ENCODE measurements at regions not wholly inside any gene's neighbourhood (a gene's known extent, or its start where the extent isn't known, plus 50 kb on each side); places are given as distances from the start of the nearest gene placed in this dataset.

- WGBS, 2 experiments (ENCODE audit: extremely low coverage in 1 of 2, insufficient coverage in 1 of 2, insufficient read length in 1 of 2, insufficient replicate concordance in 2 of 2, low coverage in 1 of 2, low lambda C conversion rate in 2 of 2, missing lambda C conversion rate in 1 of 2): 86% methylated on average over 1 of the region's 1 CpG; no CpG with 5 or more reads in 1 of the 2 experiments
- no peaks in the 10 kb centered on the region for H3K27me3 ChIP-seq (replicated peaks in 1 of 4; ENCODE audit: control insufficient read depth in 3 of 4, extremely low read depth in 1 of 4, insufficient read depth in 3 of 4, low read length in 3 of 4)
- H2BK12ac ChIP-seq (ENCODE audit: low read depth, low read length): no peak overlapping the region
- H2BK120ac ChIP-seq (replicated peaks; ENCODE audit: low read depth, low read length): no peak overlapping the region
- DNase-seq (ENCODE audit: low read depth in 1 of 2, low spot score in 2 of 2): no peak
- H3K23me2 ChIP-seq (ENCODE audit: low read depth, low read length): no peaks in the 10 kb centered on the region
- H3K4me1 ChIP-seq (replicated peaks in 1 of 4; ENCODE audit: control insufficient read depth in 3 of 4, insufficient read depth in 4 of 4, low read length in 3 of 4): no peaks in the 10 kb centered on the region
- CTCF ChIA-PET (ENCODE audit: partially characterized antibody): no interaction called here
- no peak overlapping the region for H4K5ac ChIP-seq (ENCODE audit: insufficient read length, low read depth, low read length)
- no peak for FAIRE-seq
- H2BK15ac ChIP-seq (ENCODE audit: low read length): no peak overlapping the region
- no peak overlapping the region for H3K4ac ChIP-seq (replicated peaks; ENCODE audit: insufficient read length, low read depth, low read length)
- no peak overlapping the region for H3K4me2 ChIP-seq (ENCODE audit: insufficient read depth in 1 of 2, low read depth in 2 of 2, low read length in 2 of 2)
- no peak overlapping the region for H3K23ac ChIP-seq (ENCODE audit: insufficient read length)
- no peak overlapping the region for H3K56ac ChIP-seq (replicated peaks; ENCODE audit: insufficient read length, low read depth, low read length)
- TF ChIP-seq SP1 (IDR thresholded peaks at IDR 0.05; ENCODE audit: low read depth, low read length) (no peak), EZH2 (IDR thresholded peaks at IDR 0.05; ENCODE audit: low read depth, low read length, severe bottlenecking) (no peak), SP4 (IDR thresholded peaks at IDR 0.05; ENCODE audit: low read length) (no peak), HDAC2 (IDR thresholded peaks at IDR 0.05; ENCODE audit: borderline replicate concordance in 1 of 2, low read depth in 2 of 2, low read length in 2 of 2) (no peak), BACH1 (IDR thresholded peaks at IDR 0.05; ENCODE audit: low read length) (no peak)
- H3K4me3 ChIP-seq (ENCODE audit: extremely low read depth in 1 of 4, insufficient read depth in 2 of 4, low read depth in 3 of 4, low read length in 4 of 4): no peak overlapping the region
- no peak overlapping the region for H2AK5ac ChIP-seq (ENCODE audit: low read depth, low read length)
- no peaks in the 10 kb centered on the region for H4K20me1 ChIP-seq (replicated peaks in 1 of 2; ENCODE audit: control insufficient read depth in 1 of 2, insufficient read depth in 2 of 2, low read length in 2 of 2)
- H3K18ac ChIP-seq (ENCODE audit: extremely low read depth, low read length): no peak overlapping the region
- no peak overlapping the region for H2BK20ac ChIP-seq (ENCODE audit: low read length)
- no peak overlapping the region for H3K14ac ChIP-seq (ENCODE audit: insufficient read length)
- no peak overlapping the region for H2BK5ac ChIP-seq (ENCODE audit: low read depth, low read length)
- no peaks in the 10 kb centered on the region for H3K79me1 ChIP-seq (ENCODE audit: low read depth, low read length)
- no peaks in the 10 kb centered on the region for H3K9me3 ChIP-seq (ENCODE audit: insufficient read depth in 2 of 2, low read depth in 1 of 2, low read length in 1 of 2)
- H3K36me3 ChIP-seq (ENCODE audit: control insufficient read depth in 2 of 4, insufficient read depth in 4 of 4, low read length in 3 of 4): no peaks in the 10 kb centered on the region
- no peak overlapping the region for H2AFZ ChIP-seq (ENCODE audit: low read length)
- H3K9ac ChIP-seq (replicated peaks in 1 of 4; ENCODE audit: extremely low read depth in 1 of 4, low read depth in 3 of 4, low read length in 3 of 4): no peak overlapping the region
- H3K27ac ChIP-seq (ENCODE audit: low read depth, low read length): no peak overlapping the region
- no peaks in the 10 kb centered on the region for H3K79me2 ChIP-seq (ENCODE audit: control insufficient read depth in 1 of 2, insufficient read depth in 2 of 2, low read length in 2 of 2)
- no peak overlapping the region for H4K91ac ChIP-seq (replicated peaks; ENCODE audit: insufficient read length, low read length)
- POLR2A ChIA-PET (ENCODE audit: partially characterized antibody): no interaction called here
- no peak overlapping the region for H4K8ac ChIP-seq (ENCODE audit: extremely low read depth, insufficient read depth, low read length)
These were observed 275.5 kb downstream of the MEF2C start for GRCh38 chr5:88607492-88607891.
